Large intestine (tissue), 3 donors: ENCODE measurements at regions not wholly inside any gene's neighbourhood (a gene's known extent, or its start where the extent isn't known, plus 50 kb on each side); places are given as distances from the start of the nearest gene placed in this dataset.
"Not testable (repeated sequence)": the region's sequence is repeated elsewhere in the genome, so short reads cannot be mapped to it uniquely, and the experiment has no call there.

Experiments used
- DNase-seq, 2 donors: peaks; one replicate each; pipeline versions ENCODE4 v3.0.0 to v3.0.0-alpha.2; 2013
- H3K27ac ChIP-seq: one replicate; pipeline ENCODE4 v1.5.1; 2013; ENCODE audit warnings: low read length
- H3K27me3 ChIP-seq: 2 replicates; pipeline ENCODE4 v1.6.1; 2013; ENCODE audit warnings: low read length; ENCODE audit not compliant: control insufficient read depth, insufficient read depth
- H3K36me3 ChIP-seq: 2 replicates; pipeline ENCODE4 v1.6.1; 2013; ENCODE audit warnings: low read length; ENCODE audit not compliant: control insufficient read depth, insufficient read depth
- H3K4me1 ChIP-seq: one replicate; pipeline ENCODE4 v1.6.1; 2013; ENCODE audit warnings: low read length; ENCODE audit not compliant: control insufficient read depth, insufficient read depth
- H3K4me3 ChIP-seq: one replicate; pipeline ENCODE4 v1.5.1; 2013; ENCODE audit warnings: low read length
- H3K9me3 ChIP-seq: one replicate; pipeline ENCODE4 v1.6.1; 2013; ENCODE audit warnings: mild to moderate bottlenecking, low read depth, low read length, moderate library complexity; ENCODE audit not compliant: control insufficient read depth
- WGBS: methylation state at CpG from one replicate; pipeline ENCODE4 v1.1.5; 2013; ENCODE audit warnings: low lambda C conversion rate; ENCODE audit not compliant: insufficient coverage; 5-methylcytosine and 5-hydroxymethylcytosine counted together

DNA sequence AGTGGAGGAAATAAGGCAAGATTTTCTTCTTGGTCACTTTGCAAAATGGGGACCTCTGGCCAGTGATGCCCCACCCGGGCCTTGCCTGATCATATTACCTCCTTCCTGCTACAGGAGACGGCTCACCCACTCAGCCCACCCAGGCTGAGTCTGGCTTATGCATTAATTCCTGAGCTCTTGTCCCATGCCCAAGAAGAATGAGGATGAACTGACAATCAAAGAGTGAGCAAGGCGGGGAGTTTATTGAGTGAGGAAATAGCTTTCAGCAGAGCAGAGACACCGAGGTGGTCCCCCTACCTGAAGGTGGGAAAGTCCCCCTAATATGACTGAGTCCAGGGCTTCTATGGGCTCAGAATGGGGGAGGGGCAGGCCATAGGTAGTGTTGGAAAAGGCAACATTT, 107.5 kb downstream of the EOMES start:
- Histone ChIP-seq H3K4me3 (no peak overlapping the region), H3K9me3 (peaks cover 11% of the 10 kb centered on the region), H3K36me3 (no peaks in the 10 kb centered on the region), H3K27ac (no peak overlapping the region), H3K4me1 (no peaks in the 10 kb centered on the region), H3K27me3 (no peaks in the 10 kb centered on the region)
- DNase-seq, result no peak
- no CpG with 5 or more reads among the region's 4 CpGs for WGBS

DNA sequence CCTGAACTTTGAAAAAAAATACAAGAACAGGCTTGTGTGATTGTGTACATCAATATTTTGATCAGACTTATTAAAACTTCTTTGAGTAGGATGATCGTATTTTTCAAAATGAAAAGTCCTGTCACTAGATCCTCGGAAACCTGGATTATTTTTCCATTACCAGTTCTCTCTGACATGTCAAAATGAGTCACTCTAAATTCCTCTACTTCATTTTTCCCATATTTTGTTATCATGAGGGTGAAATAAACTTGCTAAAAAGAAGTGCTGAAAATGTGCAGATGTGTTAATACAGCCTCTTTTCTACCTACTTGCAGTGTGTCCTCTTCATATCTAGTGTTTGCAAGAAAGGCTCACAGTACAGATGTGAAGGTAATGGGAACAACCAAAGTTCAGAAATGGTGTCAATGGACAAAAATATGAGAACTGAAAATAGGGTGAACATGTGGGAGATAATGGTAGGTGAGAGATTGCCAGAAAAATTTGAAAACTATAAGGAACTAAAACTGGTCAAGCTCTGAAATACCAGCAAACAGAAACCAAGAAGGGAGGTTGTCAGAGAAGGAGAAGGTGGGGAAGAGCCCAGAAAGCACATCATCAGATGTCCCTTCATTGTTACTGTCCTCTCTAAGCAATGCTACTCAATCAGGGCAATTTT, 108.2 kb downstream of the EOMES start:
- no peak overlapping the region for H3K27ac ChIP-seq
- 90% methylated on average over 2 of the region's 2 CpGs for WGBS

DNA sequence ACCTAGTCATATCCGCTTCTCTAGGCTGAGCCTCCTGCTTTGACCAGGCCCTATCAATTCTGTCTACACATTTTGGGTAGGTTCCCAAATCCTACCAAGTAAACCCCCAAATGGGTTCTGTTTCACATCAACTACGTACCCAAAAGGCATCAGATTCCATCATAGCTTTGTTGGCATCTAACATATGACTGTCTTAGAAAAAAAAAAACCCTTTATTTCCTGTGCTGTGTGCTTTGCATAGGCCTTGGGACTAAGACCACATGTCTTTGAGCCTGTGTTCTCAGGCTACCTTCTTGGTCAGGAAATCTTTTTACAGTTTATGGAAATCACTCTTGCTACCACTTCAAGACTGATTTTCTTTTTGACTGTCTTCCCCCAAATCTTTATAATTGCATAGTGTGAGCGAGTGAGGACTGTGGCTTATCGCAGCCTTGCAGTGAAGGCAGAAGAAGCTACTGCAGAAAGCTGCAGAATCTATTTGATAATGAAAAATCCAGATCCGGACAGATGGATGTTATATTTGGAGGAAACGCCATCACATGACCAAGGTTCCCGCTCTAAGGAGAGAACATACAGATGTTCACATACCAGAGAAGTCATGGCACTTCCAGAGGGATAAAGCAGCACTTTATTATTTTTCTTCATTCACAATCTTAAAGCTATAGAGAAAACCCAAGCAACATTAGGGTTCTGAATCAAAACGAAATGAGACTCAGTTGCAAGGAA, 111.2 kb downstream of the EOMES start:
- Histone ChIP-seq H3K27me3 (no peaks in the 10 kb centered on the region), H3K4me1 (no peaks in the 10 kb centered on the region), H3K9me3 (peaks cover 11% of the 10 kb centered on the region), H3K27ac (no peak overlapping the region), H3K4me3 (no peak overlapping the region), H3K36me3 (no peaks in the 10 kb centered on the region)
- DNase-seq, result no peak
- WGBS, result 72% methylated on average over 2 of the region's 8 CpGs

More for the DNA sequence above, 108.2 kb downstream of the EOMES start:
- Histone ChIP-seq H3K36me3 (no peaks in the 10 kb centered on the region), H3K9me3 (peaks cover 11% of the 10 kb centered on the region), H3K4me3 (no peak overlapping the region), H3K4me1 (no peaks in the 10 kb centered on the region), H3K27me3 (no peaks in the 10 kb centered on the region)
- DNase-seq, result no peak

DNA sequence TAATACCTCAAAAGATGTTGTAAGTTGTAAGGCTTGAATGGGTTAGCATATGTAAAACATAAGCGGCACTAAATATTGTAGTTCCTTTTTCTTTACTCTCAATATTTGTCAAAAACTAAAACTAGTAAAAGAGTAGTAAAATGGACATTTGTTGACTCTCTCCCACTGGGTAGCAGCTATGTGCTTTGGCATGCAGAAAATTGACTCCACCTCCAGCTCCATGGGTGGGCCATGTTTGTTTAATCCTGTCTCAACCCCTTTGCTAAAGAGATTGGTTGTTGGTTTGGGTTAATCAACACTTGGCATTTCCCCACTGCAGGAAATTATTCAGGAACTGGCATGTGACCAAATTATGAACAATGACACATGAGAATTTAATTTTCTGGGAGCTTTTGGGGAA, 114.8 kb downstream of the EOMES start:
- Histone ChIP-seq H3K4me1 (no peaks in the 10 kb centered on the region), H3K27ac (no peak overlapping the region), H3K36me3 (no peaks in the 10 kb centered on the region), H3K27me3 (no peaks in the 10 kb centered on the region), H3K9me3 (peaks cover 4% of the 10 kb centered on the region), H3K4me3 (no peak overlapping the region)
- no CpG with 5 or more reads among the region's 1 CpG for WGBS
- DNase-seq, result no peak

DNA sequence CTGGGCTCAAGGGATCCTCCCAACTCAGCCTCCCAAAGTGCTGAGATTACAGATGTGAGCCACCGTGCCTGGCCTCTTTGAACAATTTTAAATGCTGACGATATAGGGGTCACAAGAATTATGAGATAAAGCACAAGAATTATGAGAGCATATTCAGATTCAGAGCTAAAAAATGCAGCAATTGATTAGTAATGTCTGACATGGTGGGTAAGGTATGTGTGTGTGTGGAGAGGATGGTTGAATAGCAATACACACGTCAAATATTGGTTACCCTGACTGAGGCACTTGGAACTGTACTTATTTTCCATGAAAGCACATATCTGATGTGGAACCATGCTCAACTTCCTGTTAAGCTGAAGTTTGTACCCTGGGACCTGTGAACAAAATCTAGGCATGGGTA, 115.6 kb downstream of the EOMES start:
- Histone ChIP-seq H3K9me3 (peaks cover 5% of the 10 kb centered on the region), H3K36me3 (no peaks in the 10 kb centered on the region), H3K4me1 (no peaks in the 10 kb centered on the region), H3K4me3 (no peak overlapping the region), H3K27ac (no peak overlapping the region), H3K27me3 (no peaks in the 10 kb centered on the region)
- WGBS, result 76% methylated on average over 2 of the region's 3 CpGs
- DNase-seq, result no peak

DNA sequence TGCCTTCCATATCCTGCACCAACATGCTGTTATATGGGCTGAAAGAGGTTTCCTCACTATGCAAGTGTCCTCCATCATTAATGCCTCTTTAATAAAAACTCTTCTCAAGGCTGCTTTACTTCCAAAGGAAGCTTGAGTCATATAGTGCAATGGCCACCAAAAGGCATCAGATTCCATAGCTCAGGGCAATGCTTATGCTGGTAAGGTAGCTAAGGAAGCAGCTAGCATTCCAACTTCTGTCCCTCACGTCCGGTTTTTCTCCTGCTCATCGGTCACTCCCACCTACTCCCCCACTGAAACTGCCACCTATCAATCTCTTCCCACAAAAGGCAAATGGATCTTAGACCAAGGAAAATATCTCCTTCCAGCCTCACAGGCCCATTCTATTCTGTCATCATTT, 117.1 kb upstream of the SLC4A7 start:
- H3K36me3 ChIP-seq, H3K4me3 ChIP-seq, H3K4me1 ChIP-seq, H3K27ac ChIP-seq, H3K9me3 ChIP-seq, H3K27me3 ChIP-seq, DNase-seq: not testable (repeated sequence)
- 90% methylated on average over 2 of the region's 3 CpGs for WGBS

DNA sequence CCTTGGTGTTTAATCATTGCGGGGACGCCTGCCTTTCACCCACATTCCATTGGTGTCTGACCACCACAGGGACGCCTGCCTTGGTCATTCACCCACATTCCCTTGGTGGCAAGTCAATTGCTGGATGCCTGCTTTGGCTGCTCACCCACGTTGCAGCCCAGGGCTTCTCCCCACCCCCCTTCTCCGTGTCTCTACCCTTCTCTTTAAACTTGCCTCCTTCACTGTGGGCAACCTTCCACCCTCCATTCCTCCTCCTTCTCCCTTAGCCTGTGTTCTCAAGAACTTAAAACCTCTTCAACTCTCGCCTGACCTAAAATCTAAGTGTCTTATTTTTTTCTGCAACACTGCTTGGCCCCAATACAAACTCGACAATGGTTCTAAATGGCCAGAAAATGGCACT, 115.6 kb upstream of the SLC4A7 start:
- 90% methylated on average over 2 of the region's 7 CpGs for WGBS
- DNase-seq, H3K4me3 ChIP-seq, H3K9me3 ChIP-seq, H3K36me3 ChIP-seq, H3K4me1 ChIP-seq, H3K27ac ChIP-seq, H3K27me3 ChIP-seq: not testable (repeated sequence)

DNA sequence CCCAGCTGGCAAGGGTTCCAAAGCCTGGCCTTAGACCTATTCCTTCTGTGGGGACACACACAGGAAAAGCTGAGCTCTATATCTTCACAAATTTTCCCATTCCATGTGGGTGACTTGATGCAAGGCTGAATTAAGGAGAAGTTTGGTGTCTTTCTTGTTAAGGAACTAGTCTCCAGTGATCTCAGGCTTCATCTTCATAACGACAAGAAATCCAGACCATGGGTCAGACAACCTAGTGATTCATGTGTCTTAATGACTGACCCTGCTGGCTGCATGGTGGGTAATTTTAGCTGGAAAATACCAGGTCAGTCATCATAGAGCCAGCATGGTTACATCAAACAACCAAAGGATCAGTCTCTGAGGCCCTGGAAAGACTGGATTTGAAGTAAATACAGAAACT, 112.7 kb upstream of the SLC4A7 start:
- Histone ChIP-seq H3K27ac (no peak overlapping the region), H3K4me1 (no peaks in the 10 kb centered on the region), H3K36me3 (no peaks in the 10 kb centered on the region), H3K27me3 (no peaks in the 10 kb centered on the region), H3K9me3 (peaks cover 3% of the 10 kb centered on the region), H3K4me3 (no peak overlapping the region)
- WGBS, result 71% methylated on average over 1 of the region's 1 CpG
- DNase-seq, result no peak

DNA sequence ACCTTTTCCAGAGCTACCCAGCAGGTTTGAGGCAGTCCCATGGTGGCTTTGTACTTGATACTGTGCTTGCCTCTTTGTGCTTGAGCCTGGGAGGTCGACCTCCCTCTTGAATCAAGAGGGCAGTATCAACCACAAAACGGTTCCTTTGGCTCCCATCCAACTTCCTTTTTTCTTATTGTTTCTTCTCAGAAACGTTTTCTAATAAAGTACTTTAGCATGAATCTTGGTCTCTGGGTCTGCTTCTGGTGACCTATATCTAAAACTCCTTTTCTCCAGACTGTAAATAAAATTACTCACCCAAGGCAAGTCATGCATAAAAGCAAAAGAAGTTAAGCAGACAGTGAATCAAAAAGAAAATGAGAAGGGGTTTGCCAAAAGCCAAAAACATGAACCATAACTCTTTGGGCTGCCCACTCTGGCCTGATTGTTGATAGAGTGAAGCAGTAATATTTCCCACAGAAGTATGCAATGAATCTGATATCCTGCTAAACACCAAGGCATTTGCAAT, 112.2 kb upstream of the SLC4A7 start:
- Histone ChIP-seq H3K4me3 (no peak overlapping the region), H3K36me3 (no peaks in the 10 kb centered on the region), H3K4me1 (no peaks in the 10 kb centered on the region), H3K27ac (no peak overlapping the region), H3K9me3 (peaks cover 2% of the 10 kb centered on the region), H3K27me3 (no peaks in the 10 kb centered on the region)
- no peak for DNase-seq
- WGBS, result 20% methylated on average over 2 of the region's 3 CpGs

DNA sequence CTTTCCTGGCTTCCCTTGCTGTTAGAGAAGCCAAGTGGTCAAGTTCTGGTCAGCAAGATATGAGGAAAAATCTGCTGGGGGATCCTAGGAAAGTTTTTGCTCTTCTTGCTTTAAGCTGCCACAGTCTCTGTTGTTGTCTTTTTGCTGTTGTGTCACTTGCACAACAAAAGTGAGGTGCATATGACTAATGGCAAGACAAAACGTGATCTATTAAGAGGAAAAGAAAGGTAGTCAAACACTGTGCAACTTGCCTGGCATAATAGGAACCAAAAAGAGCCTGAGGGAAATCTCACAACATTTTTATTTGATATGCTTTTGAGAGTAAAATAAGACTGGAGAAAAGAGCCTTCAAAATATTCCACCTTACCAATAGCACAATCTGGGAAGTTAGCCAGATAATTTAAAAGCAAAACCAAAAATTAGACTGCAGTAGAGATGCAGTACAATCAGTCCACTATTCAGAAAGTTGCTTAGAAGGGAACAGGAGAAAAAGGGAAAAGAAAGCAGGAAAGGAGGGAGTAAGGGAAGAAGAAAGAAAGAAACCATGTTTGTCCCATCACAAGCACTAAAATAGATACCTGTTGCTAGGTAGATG, 110.0 kb upstream of the SLC4A7 start:
- 100% methylated on average over 1 of the region's 1 CpG for WGBS
- Histone ChIP-seq H3K4me1 (no peaks in the 10 kb centered on the region), H3K36me3 (no peaks in the 10 kb centered on the region), H3K27me3 (no peaks in the 10 kb centered on the region), H3K9me3 (no peaks in the 10 kb centered on the region), H3K4me3 (no peak overlapping the region), H3K27ac (no peak overlapping the region)
- no peak for DNase-seq
